GM12878 (cell line): ENCODE measurements at regions not wholly inside any gene's neighbourhood (a gene's known extent, or its start where the extent isn't known, plus 50 kb on each side); places are given as distances from the start of the nearest gene placed in this dataset.

Source experiments
- CREB1 ChIP-seq: IDR thresholded peaks from 2 replicates; pipeline ENCODE4 v1.6.1; 2012; ENCODE audit warnings: low read depth, mild to moderate bottlenecking, inconsistent platforms
- WRNIP1 ChIP-seq: IDR thresholded peaks from 2 replicates; pipeline ENCODE4 v1.6.1; 2011; ENCODE audit warnings: low read depth, low read length, improper control_type of control experiment, borderline replicate concordance
- ZNF687 ChIP-seq: fragments of 450-650 bp; IDR thresholded peaks from 2 replicates; pipeline ENCODE4 v1.6.1; 2017; ENCODE audit warnings: mild to moderate bottlenecking, moderate library complexity
- TF ChIP-seq, protein P1 (sequence below): fragments of 150-350 bp; IDR thresholded peaks from 2 replicates; pipeline ENCODE4 v1.6.1; 2016; ENCODE audit warnings: low read depth, low read length
- TF ChIP-seq, protein P2 (sequence below): fragments of 450-650 bp; IDR thresholded peaks from 2 replicates; pipeline ENCODE4 v1.6.1; 2017; ENCODE audit warnings: borderline replicate concordance

- TF ChIP-seq CREB1 = no peak
- TF ChIP-seq, protein P1, sequence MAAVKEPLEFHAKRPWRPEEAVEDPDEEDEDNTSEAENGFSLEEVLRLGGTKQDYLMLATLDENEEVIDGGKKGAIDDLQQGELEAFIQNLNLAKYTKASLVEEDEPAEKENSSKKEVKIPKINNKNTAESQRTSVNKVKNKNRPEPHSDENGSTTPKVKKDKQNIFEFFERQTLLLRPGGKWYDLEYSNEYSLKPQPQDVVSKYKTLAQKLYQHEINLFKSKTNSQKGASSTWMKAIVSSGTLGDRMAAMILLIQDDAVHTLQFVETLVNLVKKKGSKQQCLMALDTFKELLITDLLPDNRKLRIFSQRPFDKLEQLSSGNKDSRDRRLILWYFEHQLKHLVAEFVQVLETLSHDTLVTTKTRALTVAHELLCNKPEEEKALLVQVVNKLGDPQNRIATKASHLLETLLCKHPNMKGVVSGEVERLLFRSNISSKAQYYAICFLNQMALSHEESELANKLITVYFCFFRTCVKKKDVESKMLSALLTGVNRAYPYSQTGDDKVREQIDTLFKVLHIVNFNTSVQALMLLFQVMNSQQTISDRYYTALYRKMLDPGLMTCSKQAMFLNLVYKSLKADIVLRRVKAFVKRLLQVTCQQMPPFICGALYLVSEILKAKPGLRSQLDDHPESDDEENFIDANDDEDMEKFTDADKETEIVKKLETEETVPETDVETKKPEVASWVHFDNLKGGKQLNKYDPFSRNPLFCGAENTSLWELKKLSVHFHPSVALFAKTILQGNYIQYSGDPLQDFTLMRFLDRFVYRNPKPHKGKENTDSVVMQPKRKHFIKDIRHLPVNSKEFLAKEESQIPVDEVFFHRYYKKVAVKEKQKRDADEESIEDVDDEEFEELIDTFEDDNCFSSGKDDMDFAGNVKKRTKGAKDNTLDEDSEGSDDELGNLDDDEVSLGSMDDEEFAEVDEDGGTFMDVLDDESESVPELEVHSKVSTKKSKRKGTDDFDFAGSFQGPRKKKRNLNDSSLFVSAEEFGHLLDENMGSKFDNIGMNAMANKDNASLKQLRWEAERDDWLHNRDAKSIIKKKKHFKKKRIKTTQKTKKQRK = no peak
- TF ChIP-seq ZNF687 = no peak
- TF ChIP-seq WRNIP1 = no peak
- TF ChIP-seq, protein P2, sequence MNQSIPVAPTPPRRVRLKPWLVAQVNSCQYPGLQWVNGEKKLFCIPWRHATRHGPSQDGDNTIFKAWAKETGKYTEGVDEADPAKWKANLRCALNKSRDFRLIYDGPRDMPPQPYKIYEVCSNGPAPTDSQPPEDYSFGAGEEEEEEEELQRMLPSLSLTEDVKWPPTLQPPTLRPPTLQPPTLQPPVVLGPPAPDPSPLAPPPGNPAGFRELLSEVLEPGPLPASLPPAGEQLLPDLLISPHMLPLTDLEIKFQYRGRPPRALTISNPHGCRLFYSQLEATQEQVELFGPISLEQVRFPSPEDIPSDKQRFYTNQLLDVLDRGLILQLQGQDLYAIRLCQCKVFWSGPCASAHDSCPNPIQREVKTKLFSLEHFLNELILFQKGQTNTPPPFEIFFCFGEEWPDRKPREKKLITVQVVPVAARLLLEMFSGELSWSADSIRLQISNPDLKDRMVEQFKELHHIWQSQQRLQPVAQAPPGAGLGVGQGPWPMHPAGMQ = no peak
- TF ChIP-seq, all 136 proteins: peak for 0
These were observed 437.5 kb upstream of the FGF16 start (continued) for GRCh38 chrX:77009691-77010090.
